Keratinocyte (primary cell): ENCODE measurements at regions not wholly inside any gene's neighbourhood (a gene's known extent, or its start where the extent isn't known, plus 50 kb on each side); places are given as distances from the start of the nearest gene placed in this dataset.
"Not testable (repeated sequence)": the region's sequence is repeated elsewhere in the genome, so short reads cannot be mapped to it uniquely, and the experiment has no call there.

Source experiments
- EZH2 ChIP-seq: IDR thresholded peaks from one replicate; pipeline ENCODE4 v1.6.1; 2012; ENCODE audit warnings: inconsistent platforms, mild to moderate bottlenecking, low read length, moderate library complexity
- TF ChIP-seq, protein P1 (sequence below), 3 experiments: IDR thresholded peaks in 1 of 3; conservative IDR thresholded peaks in 1 of 3; optimal IDR thresholded peaks in 1 of 3; 2 replicates in 2 of 3; 3 replicates in 1 of 3; pipeline versions ENCODE3 to v1.5.1; 2011; ENCODE audit warnings: low read length in 3 of 3, mild to moderate bottlenecking in 3 of 3, moderate library complexity in 2 of 3, control low read depth in 1 of 3, inconsistent platforms in 1 of 3; ENCODE audit not compliant: insufficient read depth in 2 of 3; ENCODE audit errors: extremely low read depth in 1 of 3

DNA sequence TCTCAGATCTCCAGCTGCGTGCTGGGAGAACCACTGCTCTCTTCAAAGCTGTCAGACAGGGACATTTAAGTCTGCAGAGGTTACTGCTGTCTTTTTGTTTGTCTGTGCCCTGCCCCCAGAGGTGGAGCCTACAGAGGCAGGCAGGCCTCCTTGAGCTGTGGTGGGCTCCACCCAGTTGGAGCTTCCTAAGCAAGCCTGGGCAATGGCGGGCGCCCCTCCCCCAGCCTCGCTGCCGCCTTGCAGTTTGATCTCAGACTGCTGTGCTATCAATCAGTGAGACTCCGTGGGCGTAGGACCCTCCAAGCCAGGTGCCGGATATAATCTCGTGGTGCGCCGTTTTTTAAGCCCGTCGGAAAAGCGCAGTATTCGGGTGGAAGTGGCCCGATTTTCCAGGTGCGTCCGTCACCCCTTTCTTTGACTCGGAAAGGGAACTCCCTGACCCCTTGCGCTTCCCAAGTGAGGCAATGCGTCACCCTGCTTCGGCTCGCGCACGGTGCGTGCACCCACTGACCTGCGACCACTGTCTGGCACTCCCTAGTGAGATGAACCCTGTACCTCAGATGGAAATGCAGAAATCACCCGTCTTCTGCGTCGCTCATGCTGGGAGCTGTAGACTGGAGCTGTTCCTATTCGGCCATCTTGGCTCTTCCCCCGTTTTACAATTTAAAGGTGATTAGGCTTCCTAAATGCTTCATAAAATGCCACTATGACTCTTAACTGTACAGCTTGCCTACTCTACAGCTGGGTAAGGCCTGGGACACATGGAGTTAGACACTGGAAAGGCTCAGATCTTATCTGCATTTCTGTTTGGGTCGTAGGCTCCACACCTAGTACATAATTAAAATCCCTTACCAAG lies 115.7 kb upstream of the PMCH start:
- TF ChIP-seq, protein P1, sequence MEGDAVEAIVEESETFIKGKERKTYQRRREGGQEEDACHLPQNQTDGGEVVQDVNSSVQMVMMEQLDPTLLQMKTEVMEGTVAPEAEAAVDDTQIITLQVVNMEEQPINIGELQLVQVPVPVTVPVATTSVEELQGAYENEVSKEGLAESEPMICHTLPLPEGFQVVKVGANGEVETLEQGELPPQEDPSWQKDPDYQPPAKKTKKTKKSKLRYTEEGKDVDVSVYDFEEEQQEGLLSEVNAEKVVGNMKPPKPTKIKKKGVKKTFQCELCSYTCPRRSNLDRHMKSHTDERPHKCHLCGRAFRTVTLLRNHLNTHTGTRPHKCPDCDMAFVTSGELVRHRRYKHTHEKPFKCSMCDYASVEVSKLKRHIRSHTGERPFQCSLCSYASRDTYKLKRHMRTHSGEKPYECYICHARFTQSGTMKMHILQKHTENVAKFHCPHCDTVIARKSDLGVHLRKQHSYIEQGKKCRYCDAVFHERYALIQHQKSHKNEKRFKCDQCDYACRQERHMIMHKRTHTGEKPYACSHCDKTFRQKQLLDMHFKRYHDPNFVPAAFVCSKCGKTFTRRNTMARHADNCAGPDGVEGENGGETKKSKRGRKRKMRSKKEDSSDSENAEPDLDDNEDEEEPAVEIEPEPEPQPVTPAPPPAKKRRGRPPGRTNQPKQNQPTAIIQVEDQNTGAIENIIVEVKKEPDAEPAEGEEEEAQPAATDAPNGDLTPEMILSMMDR (optimal IDR thresholded peaks at IDR 0.05 in 1 of 3, IDR thresholded peaks at IDR 0.05 in 1 of 3, conservative IDR thresholded peaks at IDR 0.05 in 1 of 3; ENCODE audit: extremely low read depth in 1 of 3, insufficient read depth in 2 of 3, low read length in 3 of 3) = not testable (repeated sequence)
- not testable (repeated sequence) for TF ChIP-seq EZH2
